Stimulated activated CD4-positive, alpha-beta T cell treated with anti-CD3 and anti-CD28 coated beads, Interleukin-12 subunit alpha, Interleukin-12 subunit beta, amount 100 ng/mL, for 4 hours (primary cell): ENCODE measurements at regions not wholly inside any gene's neighbourhood (a gene's known extent, or its start where the extent isn't known, plus 50 kb on each side); places are given as distances from the start of the nearest gene placed in this dataset.
"Not testable (repeated sequence)": the region's sequence is repeated elsewhere in the genome, so short reads cannot be mapped to it uniquely, and the experiment has no call there.

Source experiments
- DNase-seq: peaks from one replicate; pipeline ENCODE4 v3.0.0-alpha.2; 2020

DNA sequence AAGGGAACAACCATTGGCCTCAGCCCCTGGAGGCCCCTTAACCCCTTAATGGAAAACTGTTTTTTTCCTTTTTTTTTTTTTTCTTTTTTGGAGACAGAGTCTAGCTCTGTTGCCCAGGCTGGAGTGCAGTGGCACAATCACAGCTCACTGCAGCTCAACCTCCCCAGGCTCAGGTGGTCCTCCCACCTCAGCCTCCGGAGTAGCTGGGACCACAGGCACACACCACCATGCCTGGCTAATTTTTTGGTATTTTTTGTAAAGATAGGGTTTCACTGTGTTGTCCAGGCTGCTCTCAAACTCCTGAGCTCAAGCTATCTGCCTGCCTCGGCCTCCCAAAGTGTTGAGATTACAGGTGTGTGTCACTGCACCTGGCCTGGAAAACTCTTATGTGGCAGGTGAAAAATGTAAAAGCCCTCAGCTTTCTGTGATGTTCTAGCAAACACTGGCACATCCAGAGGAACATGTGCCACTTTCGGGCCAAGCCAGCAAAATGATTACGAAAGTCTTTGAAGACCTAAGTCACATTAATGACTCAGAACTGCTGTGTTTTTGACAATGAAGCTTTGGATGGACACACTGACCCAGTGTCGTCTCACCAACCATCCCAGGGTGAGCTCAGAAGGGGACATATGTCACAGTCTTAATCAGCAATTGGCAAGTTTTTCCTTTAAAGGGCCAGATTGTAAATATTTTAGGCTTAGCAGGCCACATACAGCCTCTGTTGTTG lies 189.3 kb upstream of the TPM1 start:
- DNase-seq, result no peak

- DNase-seq, result no peak
Observed at GRCh38 chr15:62853841-62854225, 188.7 kb upstream of the TPM1 start.

GRCh38 chr15:62854420-62855084 lies 188.0 kb upstream of the TPM1 start:
- no peak for DNase-seq

DNA sequence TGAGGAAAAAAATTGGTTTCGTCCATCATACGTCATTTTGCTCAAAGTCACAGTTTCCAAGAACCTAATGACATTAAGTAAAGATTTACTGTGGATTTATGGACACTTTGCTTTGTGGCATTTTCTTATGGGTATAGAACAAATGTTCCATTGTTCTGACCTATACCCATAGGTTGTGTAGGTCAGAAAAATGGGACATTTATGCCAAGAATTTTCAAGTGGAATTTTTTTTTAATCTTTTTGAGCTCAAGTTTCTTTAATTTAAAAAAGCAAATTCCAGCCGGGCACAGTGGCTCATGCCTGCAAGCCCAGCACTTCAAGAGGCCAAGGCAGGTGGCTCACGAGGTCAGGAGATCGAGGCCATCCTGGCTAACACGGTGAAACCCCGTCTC lies 187.5 kb upstream of the TPM1 start:
- no peak for DNase-seq

DNA sequence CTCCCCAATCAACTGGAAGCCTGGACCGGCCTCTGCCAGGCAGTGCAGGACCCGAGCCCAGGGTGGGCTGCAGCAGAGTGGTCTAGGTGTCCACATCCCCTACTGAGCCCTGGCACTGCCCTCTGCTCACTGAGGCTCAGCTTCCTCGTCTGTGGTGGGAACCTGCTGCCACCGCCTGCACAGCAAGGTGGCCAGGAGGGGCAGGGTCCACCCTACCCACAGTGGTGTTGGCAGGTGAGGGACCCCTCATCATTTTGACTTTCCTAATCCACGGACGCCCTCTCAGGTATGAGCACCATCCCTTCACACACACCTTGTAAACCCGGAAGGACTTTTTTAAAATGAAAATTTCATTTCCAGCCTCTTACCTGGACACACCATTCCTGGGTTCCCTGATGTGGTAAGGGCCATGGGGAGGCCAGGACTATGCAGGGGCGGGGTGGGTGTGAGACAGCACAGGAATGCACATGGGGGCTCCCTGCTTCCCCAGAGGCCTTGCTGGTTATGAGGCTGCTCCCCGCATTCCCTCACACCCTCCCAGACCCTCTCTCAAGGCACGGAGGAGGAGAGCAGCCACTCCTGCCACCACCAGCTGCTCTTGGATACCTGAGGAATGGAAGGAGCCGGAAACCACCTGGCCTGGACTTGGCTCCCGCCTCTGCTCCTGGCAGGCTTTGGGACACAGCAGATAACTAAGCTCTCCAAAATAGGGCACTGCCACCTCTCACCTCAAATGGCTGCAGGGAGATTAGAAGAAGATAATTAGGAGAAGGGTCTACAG lies 185.9 kb upstream of the TPM1 start:
- DNase-seq, result no peak

- DNase-seq, result no peak
Observed at GRCh38 chr15:62857411-62857853, 185.1 kb upstream of the TPM1 start.

DNA sequence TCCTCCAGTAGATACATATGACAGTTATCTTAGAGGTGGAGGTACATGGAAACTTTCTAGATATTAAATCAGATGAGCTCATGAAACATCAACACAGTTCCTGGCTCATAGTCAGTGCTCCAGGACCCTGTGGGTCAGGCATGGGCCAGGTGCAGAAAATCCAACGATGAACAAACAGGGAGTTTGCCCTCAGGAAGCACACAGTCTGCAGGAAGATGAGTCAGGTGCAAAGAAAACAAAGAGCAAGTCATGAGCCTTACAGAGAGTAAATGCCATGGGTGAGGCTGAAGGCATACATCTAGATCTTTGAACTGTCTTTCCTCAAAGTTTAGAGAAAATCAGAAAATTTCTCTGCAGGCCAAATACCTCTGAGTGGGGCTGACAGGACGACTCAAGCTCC lies 184.2 kb upstream of the TPM1 start:
- DNase-seq, result no peak

GRCh38 chr15:62862717-62863116 lies 179.8 kb upstream of the TPM1 start:
- no peak for DNase-seq

DNA sequence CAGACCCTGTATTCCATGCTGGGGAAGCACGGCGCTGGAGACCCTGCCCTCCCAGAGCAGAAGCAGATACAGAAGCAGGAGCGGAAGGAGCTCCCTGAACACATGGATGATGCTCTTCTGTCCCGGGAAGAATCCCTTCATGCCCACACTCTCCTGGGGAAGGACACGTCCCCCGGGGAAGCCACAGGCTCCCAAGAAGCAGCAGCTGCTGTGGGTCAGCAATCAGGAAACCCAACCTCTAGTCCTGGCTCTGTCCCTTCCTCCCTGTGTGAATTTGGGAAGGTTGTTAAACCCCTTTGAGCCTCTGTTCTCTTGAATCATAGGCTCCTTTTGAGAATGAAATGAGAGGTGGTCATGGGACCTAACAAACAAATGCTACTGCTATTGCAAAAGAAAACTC lies 176.2 kb upstream of the TPM1 start:
- DNase-seq, result no peak

- no peak for DNase-seq
Observed at GRCh38 chr15:62867844-62868243, 174.7 kb upstream of the TPM1 start.

DNA sequence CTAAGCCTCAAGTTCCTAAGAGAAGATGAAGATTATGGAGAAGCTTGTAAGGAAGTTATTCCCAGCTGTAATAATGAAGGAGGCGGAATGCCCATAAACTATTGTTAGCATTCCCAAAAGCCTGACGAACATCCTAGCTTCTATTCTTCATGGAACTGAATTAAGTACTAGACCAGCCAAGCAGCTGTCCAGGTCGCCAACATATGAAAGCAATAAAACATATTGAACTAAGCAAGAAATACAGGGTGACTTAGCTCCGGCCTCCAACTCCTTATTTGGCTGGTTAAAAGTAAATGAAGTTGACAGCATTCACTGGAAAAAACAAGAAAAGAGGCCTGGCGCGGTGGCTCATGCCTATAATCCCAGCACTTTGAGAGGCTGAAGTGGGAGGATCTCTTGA lies 174.0 kb upstream of the TPM1 start:
- DNase-seq, result no peak

- no peak for DNase-seq
Observed at GRCh38 chr15:62869116-62869515, 173.4 kb upstream of the TPM1 start.

- no peak for DNase-seq
Observed at GRCh38 chr15:62870216-62870615, 172.3 kb upstream of the TPM1 start.

- DNase-seq, result not testable (repeated sequence)
Observed at GRCh38 chr15:62870701-62871100, 171.8 kb upstream of the TPM1 start.

GRCh38 chr15:62873203-62873602 lies 169.3 kb upstream of the TPM1 start:
- DNase-seq, result no peak

GRCh38 chr15:62874064-62874463 lies 168.5 kb upstream of the TPM1 start:
- no peak for DNase-seq

DNA sequence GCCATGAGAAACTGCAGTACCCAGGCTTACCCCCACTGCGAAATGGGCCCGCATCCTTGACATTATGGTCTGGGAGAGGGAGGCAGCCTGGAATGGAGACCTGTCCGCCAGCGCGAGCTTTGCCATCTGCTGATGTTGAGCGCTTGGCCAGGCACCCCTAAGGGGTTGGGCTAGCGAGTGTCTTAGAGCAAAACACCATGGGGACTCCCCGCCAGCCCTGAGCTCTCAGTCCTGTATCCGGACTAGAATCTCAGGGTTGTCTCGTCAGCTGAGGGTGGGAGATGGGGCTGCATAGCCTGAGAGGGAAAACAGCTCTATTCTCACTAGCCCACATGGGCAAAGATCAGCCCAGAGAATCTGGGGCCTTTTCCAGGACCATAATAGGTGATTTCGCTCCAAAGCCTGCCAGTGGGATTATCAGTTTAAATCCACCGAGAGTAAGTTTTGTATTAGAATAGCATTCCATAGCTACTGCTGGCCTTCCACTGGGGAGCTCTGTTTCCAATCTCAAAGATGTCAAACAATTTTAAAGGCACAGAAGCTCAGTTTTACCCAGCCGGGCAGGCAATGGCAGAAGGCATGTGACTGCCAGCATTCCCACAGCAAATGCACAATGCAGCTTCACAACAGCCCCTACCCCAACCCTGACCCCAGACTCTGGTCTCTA lies 167.5 kb upstream of the TPM1 start:
- DNase-seq, result no peak

- no peak for DNase-seq
Observed at GRCh38 chr15:62875626-62876021, 166.9 kb upstream of the TPM1 start.

GRCh38 chr15:62877276-62877857 lies 165.2 kb upstream of the TPM1 start:
- no peak for DNase-seq

GRCh38 chr15:62878070-62878469 lies 164.5 kb upstream of the TPM1 start:
- no peak for DNase-seq

DNA sequence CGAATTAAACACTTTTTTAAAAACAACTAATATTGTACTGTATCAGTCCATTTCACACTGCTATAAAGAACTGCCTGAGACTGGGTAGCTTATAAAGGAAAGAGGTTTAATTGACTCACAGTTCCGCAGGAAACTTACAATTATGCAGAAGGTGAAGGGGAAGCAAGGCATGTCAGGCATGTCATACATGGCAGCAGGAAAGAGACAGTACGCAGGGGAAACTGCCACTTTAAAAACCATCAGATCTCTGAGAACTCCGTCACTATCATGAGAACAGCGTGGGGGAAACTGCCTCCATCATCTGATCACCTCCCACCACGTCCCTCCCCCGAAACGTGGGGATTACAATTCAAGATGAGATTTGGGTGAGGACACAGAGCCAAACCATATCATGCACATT lies 162.8 kb upstream of the TPM1 start:
- no peak for DNase-seq

GRCh38 chr15:62880278-62880677 lies 162.3 kb upstream of the TPM1 start:
- no peak for DNase-seq

- no peak for DNase-seq
Observed at GRCh38 chr15:62881056-62881455, 161.5 kb upstream of the TPM1 start.
